Anterior cingulate cortex (tissue), 58 donors: ENCODE measurements at regions not wholly inside any gene's neighbourhood (a gene's known extent, or its start where the extent isn't known, plus 50 kb on each side); places are given as distances from the start of the nearest gene placed in this dataset.

ENCODE experiments used
- DNase-seq, 58 donors: peaks; one replicate each; lab custom pipeline; 2025; lab: John Stamatoyannopoulos, UW

DNA sequence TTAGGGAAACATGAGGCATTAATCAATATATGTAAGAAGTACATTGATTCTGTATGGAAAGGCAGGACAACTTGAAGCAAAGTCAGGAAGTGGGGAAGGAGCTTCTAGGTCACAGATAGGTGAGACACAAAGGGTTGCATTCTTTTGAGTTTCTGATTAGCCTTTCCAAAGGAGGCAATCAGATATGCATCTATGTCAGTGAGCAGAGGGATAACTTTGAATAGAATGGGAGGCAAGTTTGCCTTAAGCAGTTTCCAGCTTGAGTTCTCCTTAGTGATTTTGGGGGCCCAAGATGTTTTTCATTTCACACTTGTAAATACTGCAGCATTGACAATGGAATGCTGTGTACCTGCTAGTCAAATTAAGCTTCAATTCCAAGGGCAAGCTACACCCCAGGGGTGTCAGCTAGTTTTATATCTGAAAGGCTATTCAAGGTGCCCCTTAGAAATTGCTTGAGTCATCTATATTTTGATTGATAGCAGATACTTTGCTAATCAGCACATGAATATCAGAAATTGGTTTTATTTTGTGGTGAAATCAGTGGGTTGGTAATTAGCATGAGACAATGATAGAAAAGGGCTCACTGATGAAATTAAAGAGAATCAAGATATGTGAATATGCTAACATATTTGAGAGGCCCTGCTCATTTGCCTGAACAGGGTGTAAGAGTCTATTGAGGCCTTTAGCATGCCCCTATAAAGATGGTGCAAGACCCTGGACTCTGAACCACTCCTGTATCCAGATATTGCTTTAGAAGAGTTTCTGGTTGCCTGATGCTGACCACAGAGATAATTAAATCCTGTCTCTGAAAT is 131.5 kb downstream of the TMEM17 start:
- DNase-seq, result no peak

DNA sequence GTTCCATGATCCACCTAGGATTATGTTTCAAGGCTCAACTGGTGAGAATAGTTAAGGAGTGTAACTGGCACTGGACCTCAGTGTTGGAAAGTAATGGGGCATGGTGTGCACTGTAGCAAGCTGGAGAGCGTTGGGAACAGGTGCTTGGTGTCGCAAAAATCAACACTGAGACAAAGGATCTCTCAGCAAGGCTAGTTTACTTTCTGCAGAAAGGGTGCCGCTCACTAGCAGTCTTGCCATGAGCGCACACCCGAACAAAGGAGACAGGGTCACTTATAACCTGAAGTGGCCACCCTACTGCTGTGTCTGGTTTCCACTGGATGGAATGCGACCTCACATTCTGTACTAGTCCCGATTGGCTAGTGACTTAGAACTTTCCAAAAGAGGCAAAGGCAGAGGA is 133.2 kb downstream of the TMEM17 start:
- DNase-seq, result no peak

DNA sequence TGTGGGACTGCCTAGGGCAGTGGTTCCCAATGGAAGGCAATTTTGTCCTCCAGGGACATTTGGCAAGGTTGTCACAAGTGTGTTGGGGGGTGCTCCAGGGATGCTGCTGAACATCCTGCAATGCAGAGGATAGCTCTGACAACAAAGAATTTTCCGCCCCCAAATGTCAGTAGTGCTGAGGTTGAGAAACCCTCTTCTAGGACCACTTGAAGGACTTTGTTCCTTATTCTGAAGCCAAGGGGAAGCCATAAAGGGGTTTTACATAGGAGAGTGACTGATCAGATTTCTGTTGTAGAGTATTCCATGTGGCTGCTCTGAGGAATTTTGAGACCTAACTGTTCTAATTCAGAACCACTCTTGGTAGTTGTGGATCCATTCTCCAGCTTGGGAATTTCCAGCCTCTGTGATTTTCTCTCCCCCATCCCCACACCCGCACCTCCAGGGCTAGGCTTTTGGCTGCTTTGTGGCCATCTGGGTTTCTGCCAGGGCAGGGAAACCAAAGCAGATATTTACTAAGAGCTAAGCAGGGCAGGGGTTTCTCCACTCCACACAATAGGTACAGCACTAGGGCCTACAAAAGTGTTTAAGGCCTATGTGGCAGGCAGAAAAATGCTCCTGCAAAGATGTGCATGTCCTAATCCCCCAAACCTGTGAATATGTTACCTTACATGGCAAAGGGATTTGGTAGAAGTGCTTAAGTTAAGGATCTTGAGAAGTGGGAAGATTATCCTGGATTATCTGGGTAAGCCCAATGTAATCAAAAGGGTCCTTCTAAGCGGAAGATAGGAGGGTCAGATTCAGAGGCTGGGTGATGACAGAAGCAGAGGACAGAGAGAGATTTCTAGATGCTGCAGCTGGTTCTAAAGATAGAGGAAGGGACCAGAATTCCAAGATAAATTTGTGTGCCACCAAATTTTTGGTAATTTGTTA is 135.4 kb downstream of the TMEM17 start:
- no peak for DNase-seq

DNA sequence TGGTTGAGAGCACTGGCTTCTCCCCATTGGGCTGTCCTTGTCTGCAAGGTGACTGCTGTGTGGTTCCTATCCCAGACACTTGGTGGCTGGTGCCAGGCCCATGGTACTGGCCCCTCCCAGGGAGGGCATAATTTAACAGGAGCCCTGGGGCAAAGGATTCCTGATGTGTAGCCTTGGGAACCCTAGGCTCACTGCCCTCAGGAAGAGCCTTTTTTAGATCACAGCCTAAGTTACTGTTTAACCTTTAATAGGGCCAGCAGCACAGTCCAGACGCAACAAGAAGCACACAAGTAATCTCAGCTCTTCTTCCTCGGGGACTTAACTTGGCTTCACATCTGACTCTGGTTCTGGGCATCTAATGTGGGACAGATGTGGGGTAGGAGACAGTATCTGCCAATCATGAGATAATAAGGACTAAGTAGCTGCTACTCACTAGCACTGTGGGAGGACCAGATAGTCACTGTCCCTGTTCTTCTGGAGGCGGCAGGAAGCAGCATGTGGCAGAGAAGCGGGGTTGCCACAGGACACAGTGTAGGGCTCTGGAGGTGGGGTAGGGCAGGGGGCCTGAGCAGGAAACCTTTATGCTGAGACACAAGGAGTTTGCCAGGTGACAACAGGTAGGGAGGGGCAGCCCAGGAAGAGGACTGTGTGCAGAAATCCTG is 136.3 kb downstream of the TMEM17 start:
- DNase-seq, result no peak

DNA sequence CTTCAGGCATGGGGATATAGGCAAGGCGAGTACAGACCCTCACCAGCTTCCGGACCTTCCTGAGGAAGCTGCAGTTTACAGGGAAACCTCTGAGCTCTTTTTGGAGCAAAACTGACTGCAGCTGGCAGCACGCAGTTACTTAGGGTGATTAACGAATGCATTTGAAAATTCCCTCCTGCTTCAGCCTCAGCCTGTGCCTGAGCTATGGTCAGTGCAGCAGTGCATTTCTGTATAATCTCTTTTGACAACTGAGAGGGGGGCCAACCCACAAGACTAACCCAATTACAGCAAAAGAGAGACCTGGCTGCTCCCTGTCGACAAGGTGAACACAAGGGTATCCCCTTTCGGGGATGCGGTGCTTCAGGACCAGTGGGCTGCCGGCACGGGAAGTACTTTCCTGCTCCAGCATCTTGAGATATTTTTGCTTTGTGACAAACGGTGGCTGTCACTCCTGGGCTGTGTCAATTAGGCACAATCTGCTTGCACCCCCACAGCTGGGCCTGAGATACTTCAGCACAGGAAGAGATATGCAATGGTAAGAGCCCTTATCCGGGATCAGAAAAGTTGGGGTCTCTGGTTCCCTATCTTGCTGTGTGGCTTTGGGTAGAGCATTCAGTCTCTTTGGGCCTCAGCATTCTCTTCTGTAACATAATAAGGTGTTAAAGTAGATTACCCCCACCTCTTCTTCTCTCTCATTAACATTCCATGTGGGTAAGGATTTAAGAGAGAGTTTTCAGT is 141.0 kb downstream of the TMEM17 start:
- DNase-seq, result no peak

DNA sequence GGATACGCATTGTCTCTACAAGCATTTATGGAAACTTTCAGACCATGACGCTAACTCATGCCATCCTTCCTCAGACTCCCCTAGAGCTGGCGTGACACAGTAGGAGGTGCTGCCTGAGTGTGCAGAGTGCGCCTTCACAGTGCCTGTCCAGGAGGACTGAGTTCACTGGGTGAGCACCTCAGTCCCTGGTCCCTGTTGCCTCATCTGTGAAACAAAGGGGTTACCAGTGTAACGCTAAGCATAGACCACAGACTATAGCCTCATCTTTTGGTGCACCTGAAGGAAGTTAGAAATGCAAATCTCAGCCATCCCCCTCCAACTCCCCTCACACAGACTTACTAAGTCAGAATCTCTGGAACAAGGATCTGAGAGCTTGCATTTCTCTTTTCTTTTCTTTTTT is 142.8 kb downstream of the TMEM17 start:
- no peak for DNase-seq

DNA sequence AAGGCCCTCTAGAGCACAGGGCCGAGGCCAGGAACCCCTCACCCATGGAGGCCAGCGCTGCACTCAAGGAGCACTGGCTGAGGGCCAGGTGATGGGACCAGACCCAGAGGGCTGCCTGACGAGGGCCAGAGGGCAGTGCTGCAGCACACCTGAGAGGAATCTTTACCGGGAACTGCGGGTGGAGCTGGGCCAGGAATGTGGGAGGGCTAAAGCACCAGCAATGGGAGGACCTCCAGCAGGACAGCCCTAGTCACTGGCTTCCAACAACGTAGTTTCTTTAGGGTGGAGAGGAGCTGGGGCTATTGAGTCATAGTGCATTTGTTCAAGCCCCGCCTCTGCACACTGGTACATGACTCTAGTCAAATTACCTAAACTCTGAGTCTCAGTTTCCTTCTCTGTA is 143.4 kb downstream of the TMEM17 start:
- no peak for DNase-seq

DNA sequence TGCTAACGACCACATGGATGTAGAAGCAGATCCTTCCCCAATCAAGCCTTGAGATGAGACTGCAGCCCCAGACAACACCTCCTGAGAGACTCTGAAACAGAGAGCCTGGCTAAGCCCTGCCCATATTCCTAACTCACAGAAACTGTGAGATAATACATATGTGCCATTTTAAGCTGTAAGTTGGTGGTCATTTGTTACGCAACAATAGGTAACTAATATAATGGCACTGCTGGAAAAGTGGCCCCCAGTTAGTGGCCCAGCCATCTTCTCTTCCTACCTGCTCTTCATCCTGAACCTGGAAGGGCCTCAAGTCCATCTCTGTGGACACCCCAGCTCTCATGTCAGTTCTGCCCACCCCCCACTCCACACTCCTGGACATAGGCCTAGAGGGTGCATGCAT is 144.0 kb downstream of the TMEM17 start:
- DNase-seq, result no peak

DNA sequence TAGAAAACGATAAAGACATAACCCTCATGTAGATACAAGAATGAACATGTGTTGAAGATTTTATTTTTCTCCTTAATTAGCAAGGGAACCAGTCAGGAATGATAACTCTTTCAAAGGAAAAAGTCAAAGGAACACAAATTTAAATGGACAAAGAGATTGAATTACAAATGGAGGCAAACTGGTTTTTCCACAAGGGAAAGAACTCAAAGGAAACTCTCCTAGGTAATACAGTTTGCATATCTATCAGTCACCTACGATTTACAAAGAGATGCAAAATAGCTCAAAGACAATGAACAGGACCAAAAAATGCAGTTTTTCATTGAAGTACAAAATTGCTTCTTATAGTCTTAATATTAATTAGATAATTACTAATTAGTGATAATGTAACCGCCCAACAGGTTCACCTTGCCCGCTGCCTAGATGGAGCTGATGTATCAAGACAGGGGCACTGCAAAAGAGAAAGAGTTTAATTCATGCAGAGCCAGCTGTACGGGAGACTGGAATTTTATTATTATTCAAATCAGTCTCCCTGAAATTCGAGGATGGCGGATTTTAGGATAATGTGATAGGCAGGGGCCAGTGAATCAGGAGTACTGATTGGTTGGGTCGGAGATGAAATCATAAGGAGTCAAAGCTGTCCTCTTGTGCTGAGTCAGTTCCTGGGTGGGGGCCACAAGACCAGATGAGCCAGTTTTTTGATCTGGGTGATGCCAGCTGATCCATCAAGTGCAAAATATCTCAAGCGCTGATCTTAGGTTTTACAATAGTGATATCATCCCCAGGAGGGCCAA is 151.0 kb downstream of the TMEM17 start:
- no peak for DNase-seq

DNA sequence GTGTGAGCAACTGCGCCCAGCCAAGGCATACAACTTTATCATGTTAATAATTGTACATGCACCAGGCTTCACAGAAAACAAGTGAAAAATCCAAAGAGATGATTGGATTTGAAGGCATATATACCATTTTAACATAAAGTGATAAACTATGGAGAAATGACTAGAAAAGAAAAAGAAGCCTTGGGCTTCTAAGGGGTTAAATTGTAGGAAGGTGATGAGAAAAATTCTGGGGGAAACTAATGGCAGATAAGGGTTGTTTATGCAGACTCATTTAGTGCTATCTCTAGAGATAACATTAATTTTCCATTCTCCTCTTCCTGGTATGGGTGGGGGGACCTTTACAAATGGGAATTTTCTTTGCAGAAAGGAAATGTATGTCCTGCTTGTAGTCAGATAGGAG is 154.0 kb downstream of the TMEM17 start:
- no peak for DNase-seq

DNA sequence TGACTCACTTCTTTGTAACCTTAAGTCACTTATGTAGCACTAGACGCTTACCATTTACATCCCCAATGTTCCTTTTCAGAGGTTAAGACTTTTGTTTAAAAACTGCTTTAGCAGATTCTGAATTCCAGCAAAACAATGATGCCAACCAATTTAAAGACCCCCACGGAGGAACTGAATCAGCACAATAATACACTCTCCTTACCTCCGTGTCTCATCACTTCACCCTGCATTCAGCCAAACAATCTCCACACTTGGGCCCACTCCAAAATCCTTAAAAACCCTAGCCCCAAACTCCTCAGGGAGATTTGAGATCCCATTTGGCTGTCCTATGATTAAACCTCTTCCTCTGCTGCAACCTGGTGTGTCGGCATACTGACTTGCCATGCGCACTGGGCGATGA is 153.9 kb downstream of the B3GNT2 start:
- no peak for DNase-seq

DNA sequence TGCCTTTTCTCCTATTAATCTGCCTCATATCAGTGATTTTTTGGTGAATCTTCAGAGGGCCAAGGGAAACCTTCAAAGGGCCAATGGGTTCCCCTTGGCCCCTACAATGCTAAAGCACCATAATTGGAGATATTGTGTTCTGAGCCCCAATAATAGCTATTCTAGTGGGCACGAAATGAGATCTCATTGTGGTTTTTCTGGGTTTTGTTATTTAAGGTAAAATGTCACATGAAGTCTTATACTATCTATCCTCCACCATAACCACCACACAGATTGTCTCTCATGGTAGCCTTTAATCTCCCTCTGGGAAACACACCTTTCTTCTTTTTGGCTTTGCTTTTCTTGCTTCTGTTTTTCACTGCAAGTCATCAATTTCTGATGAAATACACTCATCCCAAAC is 152.8 kb downstream of the B3GNT2 start:
- no peak for DNase-seq

DNA sequence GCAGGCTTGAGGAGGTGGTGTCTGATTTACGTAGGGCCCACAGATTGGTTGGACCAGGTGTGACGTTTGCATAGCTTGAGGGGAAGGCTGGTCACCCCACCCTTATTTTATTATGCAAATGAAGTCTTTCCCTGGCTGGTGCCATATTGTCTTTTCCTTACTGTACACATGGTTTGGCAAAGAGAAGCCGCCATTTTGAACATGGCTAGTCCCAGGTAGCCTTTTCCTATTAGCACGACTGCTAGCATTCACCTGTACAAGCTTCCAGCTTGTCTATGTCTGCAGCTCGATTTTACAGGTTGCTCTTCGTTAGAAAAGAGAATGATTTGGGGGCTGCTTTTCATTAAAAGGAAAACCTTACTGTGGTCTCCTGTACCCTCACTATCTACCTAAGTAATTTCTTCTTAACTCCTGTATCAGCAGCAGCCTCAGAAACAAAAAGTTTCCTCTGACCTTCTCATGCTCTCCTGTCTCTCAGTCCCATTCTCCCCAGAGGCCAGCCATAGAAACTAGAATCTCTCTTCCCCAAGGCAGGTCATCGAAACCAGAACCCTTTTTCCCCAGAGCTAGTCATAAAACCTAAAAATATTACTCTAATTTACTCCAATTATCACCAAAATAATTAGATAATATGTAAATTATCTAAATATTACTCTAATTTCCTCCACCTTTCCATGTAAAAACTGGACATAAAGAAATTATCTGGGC is 151.8 kb downstream of the B3GNT2 start:
- no peak for DNase-seq

DNA sequence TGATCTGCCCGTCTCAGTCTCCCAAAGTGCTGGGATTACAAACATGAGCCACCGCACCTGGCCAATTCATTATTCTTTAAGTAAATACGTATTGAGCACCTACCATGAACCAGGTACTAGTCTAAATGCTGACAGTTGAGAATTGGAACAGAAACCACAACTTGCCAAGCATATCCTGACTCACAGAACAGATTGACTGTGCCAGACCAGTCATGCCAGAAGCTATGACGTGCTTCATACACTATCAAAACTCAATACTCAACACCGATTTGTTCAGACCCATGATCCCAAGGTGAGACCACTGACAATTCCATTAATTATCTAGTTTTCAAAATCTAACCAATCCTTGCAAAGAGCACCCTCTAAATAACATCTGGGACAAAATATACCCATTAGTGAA is 148.6 kb downstream of the B3GNT2 start:
- no peak for DNase-seq

DNA sequence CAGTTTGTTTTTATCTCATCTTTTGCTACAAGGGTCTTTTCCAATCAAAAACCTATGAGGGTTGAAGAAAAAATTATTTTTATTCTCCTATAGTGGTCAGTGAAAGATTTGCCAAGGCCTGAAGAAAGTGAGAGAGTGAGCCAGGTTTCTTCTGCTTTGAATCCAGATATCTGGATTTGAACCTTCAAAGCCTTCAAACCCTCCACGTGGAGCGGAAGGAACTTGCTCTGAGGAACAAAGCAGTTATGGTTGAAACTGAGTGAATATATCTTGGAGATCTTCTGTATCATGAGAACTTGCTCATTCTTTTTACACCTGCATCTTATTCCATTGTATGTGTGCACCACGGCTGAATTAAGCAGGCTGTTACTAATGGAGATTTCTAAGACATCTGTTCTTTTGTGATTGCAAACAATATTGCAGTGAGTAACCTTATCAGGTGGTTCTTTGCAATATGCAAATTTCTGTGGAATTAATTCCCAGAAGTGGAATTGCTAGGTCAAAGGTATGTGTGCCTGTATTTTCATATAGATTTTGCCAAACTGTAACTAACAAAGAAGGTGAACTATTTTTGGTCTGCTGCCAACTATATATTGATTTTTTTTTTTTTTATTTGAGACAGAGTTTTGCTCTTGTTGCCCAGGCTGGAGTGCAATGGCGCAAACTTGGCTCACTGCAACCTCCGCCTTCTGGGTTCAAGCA is 147.9 kb downstream of the B3GNT2 start:
- no peak for DNase-seq

DNA sequence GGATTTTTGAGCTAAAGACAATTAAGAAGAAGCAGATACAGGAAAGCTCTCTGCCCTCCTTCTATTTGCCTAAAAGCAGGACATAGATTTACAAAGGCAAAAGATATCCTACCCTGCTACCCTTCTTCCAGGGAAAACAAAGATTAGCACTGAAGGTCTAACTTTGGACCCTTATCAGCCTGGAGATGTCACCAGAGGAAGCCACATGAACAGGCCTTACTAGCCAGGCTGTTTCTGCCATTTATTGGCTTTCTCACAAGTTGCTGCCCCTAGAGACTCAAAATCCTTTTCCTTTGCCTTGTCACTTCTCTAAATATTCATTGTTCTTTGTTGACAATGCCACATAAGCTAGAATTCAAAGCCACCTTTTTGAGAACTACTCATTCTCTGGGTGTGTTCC is 147.3 kb downstream of the B3GNT2 start:
- no peak for DNase-seq

DNA sequence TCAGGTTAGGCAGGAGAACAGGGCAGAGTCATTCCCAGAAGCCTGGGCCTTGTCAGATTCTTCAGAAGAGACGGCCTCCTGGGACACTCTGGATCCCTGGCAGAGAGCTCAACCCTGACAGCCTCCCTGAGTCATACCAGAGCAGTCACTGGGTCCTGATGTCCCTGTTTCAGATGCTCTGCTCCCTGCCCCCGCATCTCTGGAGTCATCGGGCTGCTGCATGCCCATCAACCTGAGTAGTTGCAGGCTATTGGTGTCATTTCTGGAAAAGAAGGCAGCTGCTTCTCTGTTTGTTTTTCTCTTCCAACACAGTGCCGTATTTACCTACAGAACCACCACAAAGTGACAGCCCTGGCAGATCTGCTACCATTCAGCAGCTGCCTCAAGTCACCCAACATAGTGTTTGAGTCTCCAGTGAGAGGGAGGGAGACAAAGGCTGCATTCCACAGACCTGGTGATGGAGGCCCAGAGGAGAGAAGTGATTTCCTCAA is 145.1 kb downstream of the B3GNT2 start:
- DNase-seq, result no peak

DNA sequence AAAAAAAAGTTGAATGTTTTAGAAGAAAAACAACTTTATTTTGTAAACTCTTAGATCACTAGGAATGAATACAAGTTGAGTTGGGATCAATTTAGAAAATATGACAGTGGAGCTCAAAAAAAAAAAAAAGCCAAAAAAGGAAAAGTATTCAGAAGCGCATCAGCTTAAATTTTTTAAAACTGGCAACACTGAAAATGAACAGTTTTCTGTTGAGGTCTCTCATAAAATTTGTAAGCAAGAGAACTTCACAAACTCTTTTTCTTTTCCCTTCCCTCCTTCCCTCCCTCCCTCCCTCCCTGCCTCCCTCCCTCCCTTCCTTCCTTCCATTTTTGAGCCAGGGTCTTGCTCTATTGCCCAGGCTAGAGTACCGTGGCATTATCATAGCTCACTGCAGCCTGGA is 143.9 kb downstream of the B3GNT2 start:
- DNase-seq, result no peak
